K562 (cell line): ENCODE measurements at regions not wholly inside any gene's neighbourhood (a gene's known extent, or its start where the extent isn't known, plus 50 kb on each side); places are given as distances from the start of the nearest gene placed in this dataset.

ENCODE experiments used
- ATAC-seq: fragments of 200-7000 bp; cut with Tn5 transposase; 3 replicates; pipeline ENCODE4 v1.9.1; 2020; ENCODE audit warnings: moderate library complexity
- BruUV-seq: library from RNA; stranded (reverse); fragments of 400-500 nt; replicated peaks from 2 replicates; lab custom pipeline; 2021; lab: Mats Ljungman, UMichigan
- CTCF ChIA-PET: fragments of 300-600 bp; formaldehyde crosslinking; extraction: SDS; loops from one replicate; lab custom pipeline; 2021; ENCODE audit warnings: low intra/inter-chr PET ratio; lab: Yijun Ruan, JAX
- POLR2A ChIA-PET: fragments of 300-600, 350-650 bp; sonication (Branson Sonifier 250); formaldehyde crosslinking; extraction: SDS; loops from one replicate; lab custom pipeline; 2021; ENCODE audit warnings: antibody characterized with exemption, inconsistent platforms; lab: Yijun Ruan, JAX
- DNase-seq, 4 experiments: peaks; one replicate each; pipeline versions ENCODE4 v3.0.0 to v3.0.0-alpha.2; 2011 to 2018; ENCODE audit warnings: low spot score in 3 of 4, mixed read lengths in 3 of 4; ENCODE audit errors: extremely low read depth in 1 of 4
- FAIRE-seq: peaks from 2 replicates; lab custom pipeline; 2011; peaks lifted over from hg19 to GRCh38; lab: Jason Lieb, UNC
- H2AFZ ChIP-seq: 2 replicates; pipeline ENCODE4 v1.6.0; 2011; ENCODE audit warnings: low read depth, low read length, control low read depth, inconsistent platforms
- H3K27ac ChIP-seq: fragments of 200-600 bp; 3 replicates; pipeline ENCODE4 v1.8.0; 2011; ENCODE audit warnings: low read depth, mild to moderate bottlenecking, control low read depth, inconsistent platforms, low read length, moderate library complexity, mixed read lengths; ENCODE audit errors: extremely low read depth
- H3K27me3 ChIP-seq, 2 experiments: fragments of 300-600 bp in 1 of 2; 2 replicates in 1 of 2; 3 replicates in 1 of 2; pipeline versions ENCODE4 v1.6.0 to v1.8.0; 2011; ENCODE audit warnings: inconsistent platforms in 2 of 2, low read length in 2 of 2, mild to moderate bottlenecking in 1 of 2, mixed read lengths in 1 of 2, moderate library complexity in 1 of 2; ENCODE audit not compliant: control insufficient read depth in 2 of 2, insufficient read depth in 2 of 2
- H3K36me3 ChIP-seq: fragments of 300-600 bp; 3 replicates; pipeline ENCODE4 v1.8.0; 2011; ENCODE audit warnings: mild to moderate bottlenecking, low read length, inconsistent platforms; ENCODE audit not compliant: control insufficient read depth, insufficient read depth
- H3K4me1 ChIP-seq, 2 experiments: fragments of 200-600 bp in 1 of 2; replicated peaks in 1 of 2; 2 replicates in 1 of 2; 3 replicates in 1 of 2; pipeline versions ENCODE4 v1.5.1 to v1.8.0; 2011; ENCODE audit warnings: inconsistent platforms in 2 of 2, low read length in 2 of 2, mild to moderate bottlenecking in 1 of 2, mixed read lengths in 1 of 2, moderate library complexity in 1 of 2; ENCODE audit not compliant: control insufficient read depth in 2 of 2, insufficient read depth in 2 of 2
- H3K4me2 ChIP-seq: 2 replicates; pipeline ENCODE4 v1.6.1; 2011; ENCODE audit warnings: low read length, control low read depth, inconsistent platforms, mixed read lengths; ENCODE audit not compliant: insufficient read depth
- H3K4me3 ChIP-seq: fragments of 200-600 bp; sonication (generic), shearing (Covaris generic); 2 replicates; pipeline ENCODE4 v1.5.1; 2016; ENCODE audit warnings: control low read depth, inconsistent platforms
- H3K79me2 ChIP-seq: fragments of 200-600 bp; 3 replicates; pipeline ENCODE4 v1.8.0; 2011; ENCODE audit warnings: low read length, inconsistent platforms; ENCODE audit not compliant: control insufficient read depth, insufficient read depth
- H3K9ac ChIP-seq, 2 experiments: 2 replicates each; pipeline versions ENCODE4 v1.6.0 to v1.6.1; 2011; ENCODE audit warnings: low read depth in 2 of 2, low read length in 2 of 2, control low read depth in 1 of 2, inconsistent platforms in 1 of 2, mild to moderate bottlenecking in 1 of 2, mixed read lengths in 1 of 2; ENCODE audit not compliant: insufficient read depth in 1 of 2
- H3K9me1 ChIP-seq: one replicate; pipeline ENCODE4 v1.6.0; 2011; ENCODE audit warnings: inconsistent platforms, mild to moderate bottlenecking, low read length, moderate library complexity; ENCODE audit not compliant: control insufficient read depth, insufficient read depth
- H3K9me3 ChIP-seq: replicated peaks from 2 replicates; pipeline ENCODE4 v1.5.1; 2011; ENCODE audit warnings: low read depth, low read length, inconsistent platforms; ENCODE audit not compliant: control insufficient read depth, insufficient read depth
- H4K20me1 ChIP-seq: replicated peaks from 2 replicates; pipeline ENCODE4 v1.6.1; 2011; ENCODE audit warnings: low read length, inconsistent platforms, mixed read lengths; ENCODE audit not compliant: control insufficient read depth, insufficient read depth
- E2F8 ChIP-seq: fragments of 450-650 bp; IDR thresholded peaks from 2 replicates; pipeline ENCODE4 v1.7.1; 2018; ENCODE audit warnings: mild to moderate bottlenecking, low read depth; ENCODE audit not compliant: partially characterized antibody
- FOXJ3 ChIP-seq: sonication (generic); formaldehyde crosslinking; IDR thresholded peaks from 2 replicates; pipeline ENCODE4 v1.4.0; 2020; ENCODE audit warnings: mild to moderate bottlenecking, missing genetic modification reagents
- HNRNPLL ChIP-seq: fragments of 200-400 bp; formaldehyde crosslinking; IDR thresholded peaks from 2 replicates; pipeline ENCODE4 v1.6.1; 2017; ENCODE audit warnings: low read length, low read depth, mild to moderate bottlenecking; ENCODE audit not compliant: poor library complexity, severe bottlenecking
- HOXB6 ChIP-seq: fragments of 250-450 bp; sonication (Bioruptor Pico); IDR thresholded peaks from 2 replicates; pipeline ENCODE4 v1.5.1; 2022; ENCODE audit warnings: mild to moderate bottlenecking, borderline replicate concordance
- ILF3 ChIP-seq: fragments of 450-650 bp; IDR thresholded peaks from 2 replicates; pipeline ENCODE4 v1.6.1; 2018; ENCODE audit warnings: antibody characterized with exemption, mild to moderate bottlenecking, moderate library complexity, borderline replicate concordance
- KDM4B ChIP-seq, 2 experiments: fragments of 450-650 bp in 1 of 2; sonication (generic) in 1 of 2; IDR thresholded peaks; 2 replicates each; pipeline ENCODE4 v1.6.1; 2016 to 2017; ENCODE audit warnings: borderline replicate concordance in 2 of 2, antibody characterized with exemption in 1 of 2, low read depth in 1 of 2, mild to moderate bottlenecking in 1 of 2
- NCOA2 ChIP-seq, 2 experiments: fragments of 450-650 bp; IDR thresholded peaks; 2 replicates each; pipeline ENCODE4 v1.6.1; 2018; ENCODE audit warnings: mild to moderate bottlenecking in 2 of 2, moderate library complexity in 1 of 2; ENCODE audit not compliant: partially characterized antibody in 2 of 2
- RFX1 ChIP-seq: fragments of 450-650 bp; IDR thresholded peaks from 2 replicates; pipeline ENCODE4 v1.6.1; 2016; ENCODE audit warnings: mild to moderate bottlenecking, moderate library complexity
- THRA ChIP-seq: fragments of 450-650 bp; IDR thresholded peaks from 2 replicates; pipeline ENCODE4 v1.6.1; 2017; ENCODE audit warnings: mild to moderate bottlenecking, moderate library complexity
- ZBTB33 ChIP-seq: sonication (generic); formaldehyde crosslinking; IDR thresholded peaks from 2 replicates; pipeline ENCODE4 v1.8.1; 2023; ENCODE audit warnings: mild to moderate bottlenecking, missing genetic modification reagents
- ZFP30 ChIP-seq: fragments of 250-450 bp; sonication (Bioruptor Pico); IDR thresholded peaks from 2 replicates; pipeline ENCODE4 v1.8.0; 2022; ENCODE audit warnings: moderate library complexity, mild to moderate bottlenecking, inconsistent platforms, borderline replicate concordance
- ZFP91 ChIP-seq: sonication (generic); formaldehyde crosslinking; IDR thresholded peaks from 2 replicates; pipeline ENCODE4 v1.8.0; 2022; ENCODE audit warnings: mild to moderate bottlenecking, missing genetic modification reagents
- ZNF232 ChIP-seq: sonication (generic); formaldehyde crosslinking; IDR thresholded peaks from 2 replicates; pipeline ENCODE4 v1.8.0; 2022; ENCODE audit warnings: mild to moderate bottlenecking, missing genetic modification reagents
- ZNF431 ChIP-seq: sonication (generic); formaldehyde crosslinking; IDR thresholded peaks from 2 replicates; pipeline ENCODE4 v1.8.0; 2022; ENCODE audit warnings: mild to moderate bottlenecking, missing genetic modification reagents
- WGBS: fragments of 100-300 bp; shearing (Covaris generic); methylation state at CpG from one replicate; pipeline ENCODE4 v1.1.6; 2016; ENCODE audit warnings: low coverage, mixed read lengths; ENCODE audit not compliant: insufficient coverage; ENCODE audit errors: missing lambda C conversion rate; 5-methylcytosine and 5-hydroxymethylcytosine counted together
- in situ Hi-C: fragments of 300-500 bp; cut with MboI; formaldehyde crosslinking; loops from 4 replicates; pipeline ENCODE4 v1.15.0; 2018; ENCODE audit warnings: inconsistent platforms, mixed read lengths
- intact Hi-C: fragments of 100-400 bp; cut with micrococcal nuclease; formaldehyde crosslinking; loops from 2 replicates; pipeline ENCODE4 v1.14.2; 2022

- TF ChIP-seq RFX1 (no peak), E2F8 (no peak), THRA (no peak), ZFP91 (CRISPR knock-in tag) (no peak), ZNF431 (CRISPR knock-in tag) (no peak)
- TF ChIP-seq, all 486 proteins: peak for 0
These were observed 425.3 kb upstream of the CBLB start (continued) for GRCh38 chr3:106294121-106294520.

- in situ Hi-C loops = no loop called here
- Histone ChIP-seq H3K4me3 (no peak overlapping the region), H3K27me3 (no peaks in the 10 kb centered on the region), H3K4me2 (no peak overlapping the region), H3K27ac (no peak overlapping the region), H3K79me2 (no peaks in the 10 kb centered on the region), H3K9me3 (no peaks in the 10 kb centered on the region), H3K4me1 (no peaks in the 10 kb centered on the region), H3K36me3 (no peaks in the 10 kb centered on the region), H4K20me1 (no peaks in the 10 kb centered on the region), H3K9ac (no peak overlapping the region), H3K9me1 (no peaks in the 10 kb centered on the region), H2AFZ (no peak overlapping the region)
- 2% methylated on average over 5 of the region's 5 CpGs for WGBS
- CTCF ChIA-PET = no interaction called here
- DNase-seq (no peak), FAIRE-seq (no peak), ATAC-seq (no peak)
- POLR2A ChIA-PET = interaction anchor here (1.0 kb wide), 1 partner anchor 15 kb away, joined by 3 read pairs; no protein-coding TSS in a partner anchor
- no TSS peak for BruUV-seq
- intact Hi-C loops = no loop called here
- no peak for TF ChIP-seq KDM4B (IDR thresholded peaks at IDR 0.05; ENCODE audit: borderline replicate concordance in 2 of 2, low read depth in 1 of 2)
- TF ChIP-seq ZBTB33 (CRISPR knock-in tag) = no peak
- no peak for TF ChIP-seq ZFP30
- no peak for TF ChIP-seq HNRNPLL
- TF ChIP-seq FOXJ3 (CRISPR knock-in tag) = no peak
- no peak for TF ChIP-seq ILF3
- no peak for TF ChIP-seq HOXB6
- TF ChIP-seq ZNF232 (CRISPR knock-in tag) = no peak
- no peak for TF ChIP-seq NCOA2 (IDR thresholded peaks at IDR 0.05; ENCODE audit: partially characterized antibody in 2 of 2)
These were observed 427.2 kb upstream of the CBLB start for GRCh38 chr3:106296062-106296461.
